ENCODE measurements at regions not wholly inside any gene's neighbourhood (a gene's known extent, or its start where the extent isn't known, plus 50 kb on each side); places are given as distances from the start of the nearest gene placed in this dataset.

GRCh38 chr5:175131432-175131831, 312.6 kb downstream of the DRD1 start:
- TF ChIP-seq CTCF (IDR thresholded peaks at IDR 0.05; ENCODE audit: low read depth, low read length, poor library complexity, severe bottlenecking) (no peak), EZH2phosphoT487 (IDR thresholded peaks at IDR 0.05; ENCODE audit: borderline replicate concordance, low read length) (no peak)

Data from DOHH2 (cell line).